CD4-positive, alpha-beta memory T cell (primary cell): ENCODE measurements at regions not wholly inside any gene's neighbourhood (a gene's known extent, or its start where the extent isn't known, plus 50 kb on each side); places are given as distances from the start of the nearest gene placed in this dataset.

ENCODE experiments used
- CTCF ChIA-PET: fragments of 350-600 bp; sonication (Branson Sonifier 250); formaldehyde crosslinking; loops from one replicate; lab custom pipeline; 2021; ENCODE audit warnings: inconsistent platforms; ENCODE audit not compliant: partially characterized antibody; lab: Charles Lee
- POLR2A ChIA-PET: fragments of 350-600 bp; sonication (Branson Sonifier 250); formaldehyde crosslinking; loops from one replicate; lab custom pipeline; 2021; ENCODE audit not compliant: partially characterized antibody; lab: Charles Lee
- DNase-seq, 5 donors: peaks; one replicate each; pipeline versions ENCODE4 v3.0.0 to v3.0.0-alpha.2; 2020 to 2022; ENCODE audit warnings: mixed read lengths in 1 of 5
- H3K27ac ChIP-seq: one replicate; pipeline ENCODE4 v1.7.0; 2013; ENCODE audit warnings: low read depth, low read length
- H3K27me3 ChIP-seq: 2 replicates; pipeline ENCODE4 v1.7.0; 2013; ENCODE audit warnings: mild to moderate bottlenecking, low read length, moderate library complexity; ENCODE audit not compliant: insufficient read depth
- H3K36me3 ChIP-seq: 2 replicates; pipeline ENCODE4 v1.7.0; 2013; ENCODE audit warnings: mild to moderate bottlenecking, low read length, moderate library complexity; ENCODE audit not compliant: insufficient read depth
- H3K4me1 ChIP-seq: 2 replicates; pipeline ENCODE4 v1.7.0; 2013; ENCODE audit warnings: mild to moderate bottlenecking, low read length, moderate library complexity; ENCODE audit not compliant: insufficient read depth
- H3K4me3 ChIP-seq, 2 donors: one replicate each; pipeline ENCODE4 v1.7.0; 2013; ENCODE audit warnings: low read length in 2 of 2, mild to moderate bottlenecking in 1 of 2
- H3K9me3 ChIP-seq, 2 donors: one replicate each; pipeline ENCODE4 v1.7.0; 2013; ENCODE audit warnings: low read length in 2 of 2, control low read depth in 1 of 2; ENCODE audit not compliant: control insufficient read depth in 1 of 2
- H3K27ac Mint-ChIP-seq, 7 donors: one replicate each; pipeline ENCODE4 v1.8.0; 2020 to 2021; ENCODE audit warnings: mixed read lengths in 7 of 7, mild to moderate bottlenecking in 6 of 7, inconsistent platforms in 3 of 7, moderate library complexity in 3 of 7
- H3K27me3 Mint-ChIP-seq, 2 donors: one replicate each; pipeline ENCODE4 v1.8.0; 2020 to 2021; ENCODE audit warnings: mixed read lengths in 2 of 2
- H3K36me3 Mint-ChIP-seq, 2 donors: one replicate each; pipeline ENCODE4 v1.8.0; 2020 to 2021; ENCODE audit warnings: mixed read lengths in 2 of 2, inconsistent platforms in 1 of 2, mild to moderate bottlenecking in 1 of 2
- H3K4me1 Mint-ChIP-seq, 4 donors: one replicate each; pipeline ENCODE4 v1.8.0; 2020 to 2021; ENCODE audit warnings: mixed read lengths in 4 of 4, mild to moderate bottlenecking in 1 of 4
- H3K4me3 Mint-ChIP-seq, 8 donors: one replicate each; pipeline ENCODE4 v1.8.0; 2020 to 2021; ENCODE audit warnings: mixed read lengths in 8 of 8, mild to moderate bottlenecking in 7 of 8, moderate library complexity in 6 of 8, inconsistent platforms in 3 of 8
- H3K9me3 Mint-ChIP-seq, 8 donors: one replicate each; pipeline ENCODE4 v1.8.0; 2020 to 2021; ENCODE audit warnings: mixed read lengths in 8 of 8, mild to moderate bottlenecking in 5 of 8, inconsistent platforms in 3 of 8, moderate library complexity in 1 of 8
- intact Hi-C: fragments of 100-400 bp; cut with micrococcal nuclease; formaldehyde crosslinking; loops from one replicate; pipeline ENCODE4 v1.15.1; 2023

- DNase-seq: no peak
- Histone ChIP-seq H3K9me3 (no peaks in the 10 kb centered on the region), H3K4me3 (no peak overlapping the region), H3K27ac (no peak overlapping the region), H3K27me3 (no peaks in the 10 kb centered on the region), H3K36me3 (no peaks in the 10 kb centered on the region), H3K4me1 (no peaks in the 10 kb centered on the region)
- Mint-ChIP-seq H3K4me3 (no peak overlapping the region), H3K9me3 (peaks cover 0 to 14% (median 8%) of the 10 kb centered on the region in 8 donors), H3K27ac (no peak overlapping the region), H3K36me3 (no peaks in the 10 kb centered on the region), H3K27me3 (peaks cover under 1 to 4% of the 10 kb centered on the region in 2 donors), H3K4me1 (no peaks in the 10 kb centered on the region)
- POLR2A ChIA-PET: no interaction called here
- intact Hi-C loops: no loop called here
- CTCF ChIA-PET: no interaction called here
These were observed 605.6 kb downstream of the SOX6 start for GRCh38 chr11:15750535-15751308.

DNA sequence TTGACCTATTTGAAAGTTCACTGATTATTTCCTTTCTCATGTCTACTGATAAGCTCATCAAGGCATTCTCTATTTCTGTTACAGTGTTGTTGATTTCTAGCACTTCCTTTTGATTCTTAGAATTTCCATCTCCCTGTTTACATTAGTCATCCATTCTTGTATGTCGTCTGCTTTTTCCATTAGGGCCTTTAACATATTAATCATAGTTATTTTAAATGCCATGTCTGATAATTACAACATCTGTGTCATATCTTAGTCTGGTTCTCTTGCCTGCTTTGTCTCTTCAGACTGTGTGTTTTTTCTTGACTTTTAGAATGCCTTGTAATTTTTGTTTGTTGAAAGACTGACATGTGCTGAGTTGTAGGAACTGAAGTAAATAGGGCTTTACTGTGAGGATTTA is 602.1 kb downstream of the SOX6 start:
- H3K4me1 Mint-ChIP-seq: no peaks in the 10 kb centered on the region
- no peaks in the 10 kb centered on the region for H3K36me3 Mint-ChIP-seq
- H3K9me3 Mint-ChIP-seq: peaks cover 0 to 16% (median 8%) of the 10 kb centered on the region in 8 donors
- no peak overlapping the region for H3K27ac Mint-ChIP-seq
- no peak overlapping the region for H3K4me3 Mint-ChIP-seq
- no peak for DNase-seq
- ChIA-PET POLR2A (no interaction called here), CTCF (no interaction called here)
- intact Hi-C loops: no loop called here
- H3K27me3 ChIP-seq: no peaks in the 10 kb centered on the region
- H3K4me1 ChIP-seq: no peaks in the 10 kb centered on the region
- no peak overlapping the region for H3K27ac ChIP-seq
- H3K4me3 ChIP-seq: no peak overlapping the region
- peaks cover 7 to 8% of the 10 kb centered on the region in 2 donors for H3K27me3 Mint-ChIP-seq
- no peaks in the 10 kb centered on the region for H3K9me3 ChIP-seq
- H3K36me3 ChIP-seq: no peaks in the 10 kb centered on the region

DNA sequence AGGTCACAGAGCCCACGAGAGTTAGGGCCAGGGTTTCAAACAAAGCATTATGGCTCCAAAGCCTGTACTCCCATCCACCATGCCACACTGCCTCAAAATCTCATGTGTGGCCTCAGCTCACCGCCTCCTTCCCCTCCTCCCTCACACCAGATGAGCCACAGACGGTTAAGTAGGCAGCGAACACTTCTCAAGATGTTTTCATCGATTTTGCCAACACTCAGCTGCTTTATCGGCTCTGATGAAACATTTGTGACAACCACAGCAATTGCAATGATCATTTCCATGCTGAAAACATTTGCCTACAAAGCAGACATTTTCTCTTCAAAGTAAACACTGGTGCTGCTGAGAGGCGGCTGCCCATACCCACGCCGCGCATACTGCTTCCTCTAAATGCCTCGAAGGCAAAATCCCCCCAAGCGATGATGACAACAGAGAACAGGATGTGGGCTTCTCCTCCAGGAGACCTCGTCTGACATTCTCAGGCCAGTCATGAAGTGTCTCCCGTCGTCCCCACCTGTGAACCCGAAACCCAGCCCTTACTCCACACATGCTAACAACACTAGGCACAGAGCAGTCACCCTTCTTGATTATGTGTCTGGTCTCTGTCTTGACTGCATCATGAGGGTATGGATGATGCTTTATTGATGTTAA is 599.2 kb downstream of the SOX6 start:
- Histone ChIP-seq H3K4me1 (no peaks in the 10 kb centered on the region), H3K36me3 (no peaks in the 10 kb centered on the region), H3K4me3 (no peak overlapping the region), H3K27me3 (no peaks in the 10 kb centered on the region), H3K27ac (no peak overlapping the region), H3K9me3 (no peaks in the 10 kb centered on the region)
- Mint-ChIP-seq H3K27ac (no peak overlapping the region), H3K4me1 (no peaks in the 10 kb centered on the region), H3K27me3 (peaks cover 4 to 7% of the 10 kb centered on the region in 2 donors), H3K36me3 (no peaks in the 10 kb centered on the region), H3K9me3 (peaks cover 0 to 16% (median 8%) of the 10 kb centered on the region in 8 donors), H3K4me3 (peak overlapping the region in 1 of 8 donors; percentile 36)
- DNase-seq: no peak
- intact Hi-C loops: no loop called here
- CTCF ChIA-PET: no interaction called here
- POLR2A ChIA-PET: no interaction called here

DNA sequence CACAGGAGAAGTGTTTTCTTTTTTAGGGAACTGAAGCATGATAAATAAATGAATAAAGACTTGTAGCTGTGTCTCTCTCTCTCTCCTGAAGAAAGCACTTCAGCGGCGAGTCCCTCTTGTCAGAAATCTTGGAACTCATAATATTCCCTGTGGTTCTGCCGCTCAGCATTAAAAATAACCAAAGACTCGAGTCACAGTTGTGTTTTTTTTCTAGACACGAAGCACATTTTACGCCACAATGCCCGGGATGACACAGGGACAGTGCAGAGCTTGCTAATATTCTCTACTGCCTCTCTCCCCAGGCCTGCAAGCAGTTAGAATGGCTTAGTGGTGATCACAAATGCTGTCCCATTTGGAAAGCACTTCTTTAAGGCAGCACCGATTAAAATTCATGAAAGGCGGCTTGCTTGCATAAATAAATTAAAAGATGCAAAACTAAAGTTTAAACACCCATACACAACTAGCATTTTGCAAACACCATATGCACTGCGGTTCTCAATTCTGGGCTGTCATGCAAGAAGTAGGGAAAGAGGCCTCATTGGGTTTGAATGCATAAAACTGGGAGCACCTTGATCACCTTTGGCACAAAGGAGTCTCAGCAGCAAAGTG is 597.4 kb downstream of the SOX6 start:
- no peak overlapping the region for H3K4me3 Mint-ChIP-seq
- no peak overlapping the region for H3K4me3 ChIP-seq
- no peaks in the 10 kb centered on the region for H3K36me3 ChIP-seq
- no peaks in the 10 kb centered on the region for H3K4me1 Mint-ChIP-seq
- DNase-seq: no peak
- H3K27me3 ChIP-seq: no peaks in the 10 kb centered on the region
- peaks cover 0 to 16% (median 6%) of the 10 kb centered on the region in 8 donors for H3K9me3 Mint-ChIP-seq
- intact Hi-C loops: no loop called here
- no peak overlapping the region for H3K27ac Mint-ChIP-seq
- no peaks in the 10 kb centered on the region for H3K9me3 ChIP-seq
- ChIA-PET CTCF (no interaction called here), POLR2A (no interaction called here)
- peaks cover 6 to 7% of the 10 kb centered on the region in 2 donors for H3K27me3 Mint-ChIP-seq
- H3K27ac ChIP-seq: no peak overlapping the region
- no peaks in the 10 kb centered on the region for H3K36me3 Mint-ChIP-seq
- no peaks in the 10 kb centered on the region for H3K4me1 ChIP-seq

GRCh38 chr11:15761235-15761634 is 595.1 kb downstream of the SOX6 start:
- DNase-seq: no peak
- H3K36me3 Mint-ChIP-seq: no peaks in the 10 kb centered on the region
- Histone ChIP-seq H3K4me1 (no peaks in the 10 kb centered on the region), H3K36me3 (no peaks in the 10 kb centered on the region), H3K27me3 (no peaks in the 10 kb centered on the region), H3K9me3 (no peaks in the 10 kb centered on the region), H3K4me3 (no peak overlapping the region), H3K27ac (no peak overlapping the region)
- no peak overlapping the region for H3K27ac Mint-ChIP-seq
- ChIA-PET CTCF (no interaction called here), POLR2A (no interaction called here)
- intact Hi-C loops: no loop called here
- H3K4me1 Mint-ChIP-seq: no peaks in the 10 kb centered on the region
- peaks cover 5 to 6% of the 10 kb centered on the region in 2 donors for H3K27me3 Mint-ChIP-seq
- no peak overlapping the region for H3K4me3 Mint-ChIP-seq
- peaks cover 0 to 7% (median 1%) of the 10 kb centered on the region in 8 donors for H3K9me3 Mint-ChIP-seq

DNA sequence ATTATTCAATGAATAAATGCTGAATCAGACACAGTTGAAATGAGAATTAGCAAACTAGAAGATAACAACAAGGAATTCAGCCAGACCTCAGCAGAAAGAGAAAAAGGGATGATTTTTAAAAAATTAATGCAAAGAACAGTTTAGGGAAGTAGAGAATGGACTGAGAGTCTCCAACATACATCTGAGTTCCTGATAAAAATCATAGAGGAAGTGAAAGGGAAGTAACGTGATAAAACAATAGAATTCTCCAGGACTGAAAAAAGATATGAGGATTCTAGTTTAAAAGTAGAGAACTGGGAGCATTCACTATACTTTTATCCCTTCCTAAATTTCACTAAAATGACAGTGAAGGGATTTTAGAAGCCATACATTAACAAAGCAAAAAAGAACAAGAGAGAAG is 592.0 kb downstream of the SOX6 start:
- ChIA-PET CTCF (no interaction called here), POLR2A (no interaction called here)
- H3K4me1 Mint-ChIP-seq: no peaks in the 10 kb centered on the region
- Histone ChIP-seq H3K27ac (no peak overlapping the region), H3K36me3 (no peaks in the 10 kb centered on the region), H3K27me3 (no peaks in the 10 kb centered on the region), H3K4me1 (no peaks in the 10 kb centered on the region), H3K9me3 (no peaks in the 10 kb centered on the region), H3K4me3 (no peak overlapping the region)
- H3K27me3 Mint-ChIP-seq: peaks cover 0 to 2% of the 10 kb centered on the region in 2 donors
- DNase-seq: no peak
- no peak overlapping the region for H3K27ac Mint-ChIP-seq
- peak overlapping the region in 1 of 8 donors; percentile 24 for H3K4me3 Mint-ChIP-seq
- intact Hi-C loops: no loop called here
- H3K9me3 Mint-ChIP-seq: peaks cover 0 to 7% (median 0%) of the 10 kb centered on the region in 8 donors
- H3K36me3 Mint-ChIP-seq: no peaks in the 10 kb centered on the region

GRCh38 chr11:15764948-15765347 is 591.4 kb downstream of the SOX6 start:
- H3K36me3 ChIP-seq: no peaks in the 10 kb centered on the region
- Mint-ChIP-seq H3K27ac (no peak overlapping the region), H3K36me3 (no peaks in the 10 kb centered on the region), H3K4me1 (no peaks in the 10 kb centered on the region), H3K9me3 (peaks cover 0 to 7% (median 0%) of the 10 kb centered on the region in 8 donors), H3K27me3 (peaks cover 0 to 2% of the 10 kb centered on the region in 2 donors), H3K4me3 (no peak overlapping the region)
- ChIA-PET CTCF (no interaction called here), POLR2A (no interaction called here)
- H3K4me1 ChIP-seq: no peaks in the 10 kb centered on the region
- H3K27me3 ChIP-seq: no peaks in the 10 kb centered on the region
- intact Hi-C loops: no loop called here
- no peak overlapping the region for H3K4me3 ChIP-seq
- no peak for DNase-seq
- no peak overlapping the region for H3K27ac ChIP-seq
- H3K9me3 ChIP-seq: no peaks in the 10 kb centered on the region
